Trophoblast cell (in vitro differentiated cells and primary cell): ENCODE measurements at regions not wholly inside any gene's neighbourhood (a gene's known extent, or its start where the extent isn't known, plus 50 kb on each side); places are given as distances from the start of the nearest gene placed in this dataset.

Experiments used
- DNase-seq, 2 donors: peaks; one replicate each; pipeline ENCODE4 v3.0.0-alpha.2; 2016
- H2AFZ ChIP-seq: 2 replicates; pipeline ENCODE4 v1.6.1; 2013; ENCODE audit warnings: low read length, moderate library complexity, mild to moderate bottlenecking; ENCODE audit not compliant: insufficient read depth, poor library complexity
- H2AK5ac ChIP-seq: 2 replicates; pipeline ENCODE4 v1.6.1; 2013; ENCODE audit warnings: mild to moderate bottlenecking, low read length
- H2BK120ac ChIP-seq: 2 replicates; pipeline ENCODE4 v1.6.1; 2013; ENCODE audit warnings: low read length, mild to moderate bottlenecking, moderate library complexity; ENCODE audit not compliant: insufficient read depth, poor library complexity
- H2BK12ac ChIP-seq: 2 replicates; pipeline ENCODE4 v1.6.1; 2013; ENCODE audit warnings: mild to moderate bottlenecking, low read length, moderate library complexity
- H2BK5ac ChIP-seq: 2 replicates; pipeline ENCODE4 v1.6.1; 2013; ENCODE audit warnings: low read length, low read depth, moderate library complexity, mild to moderate bottlenecking; ENCODE audit not compliant: poor library complexity
- H3K14ac ChIP-seq: 2 replicates; pipeline ENCODE4 v1.6.1; 2013; ENCODE audit warnings: mild to moderate bottlenecking, low read length
- H3K18ac ChIP-seq: 2 replicates; pipeline ENCODE4 v1.6.1; 2013; ENCODE audit warnings: mild to moderate bottlenecking, low read length
- H3K23ac ChIP-seq: 2 replicates; pipeline ENCODE4 v1.6.1; 2013; ENCODE audit warnings: low read length
- H3K27ac ChIP-seq: 2 replicates; pipeline ENCODE4 v1.5.1; 2013; ENCODE audit warnings: low read depth, mild to moderate bottlenecking, inconsistent platforms, low read length, moderate library complexity
- H3K27me3 ChIP-seq: 2 replicates; pipeline ENCODE4 v1.6.1; 2013; ENCODE audit warnings: inconsistent platforms, mild to moderate bottlenecking, low read length, moderate library complexity; ENCODE audit not compliant: insufficient read depth
- H3K36me3 ChIP-seq, 2 experiments: 1 replicate in 1 of 2; 2 replicates in 1 of 2; pipeline ENCODE4 v1.6.1; 2013; ENCODE audit warnings: low read length in 2 of 2, mild to moderate bottlenecking in 2 of 2, moderate library complexity in 1 of 2; ENCODE audit not compliant: insufficient read depth in 2 of 2, control insufficient read depth in 1 of 2
- H3K4ac ChIP-seq: 2 replicates; pipeline ENCODE4 v1.6.1; 2013; ENCODE audit warnings: low read depth, mild to moderate bottlenecking, low read length, moderate library complexity
- H3K4me1 ChIP-seq, 2 experiments: 1 replicate in 1 of 2; 2 replicates in 1 of 2; pipeline ENCODE4 v1.6.1; 2013; ENCODE audit warnings: low read length in 2 of 2, mild to moderate bottlenecking in 2 of 2, moderate library complexity in 1 of 2; ENCODE audit not compliant: insufficient read depth in 2 of 2, control insufficient read depth in 1 of 2
- H3K4me2 ChIP-seq: 2 replicates; pipeline ENCODE4 v1.6.1; 2013; ENCODE audit warnings: inconsistent platforms, mild to moderate bottlenecking, low read length, moderate library complexity
- H3K4me3 ChIP-seq: 2 replicates; pipeline ENCODE4 v1.5.1; 2013; ENCODE audit warnings: mild to moderate bottlenecking, low read depth, low read length, inconsistent platforms
- H3K79me1 ChIP-seq: one replicate; pipeline ENCODE4 v1.6.1; 2013; ENCODE audit warnings: low read length
- H3K79me2 ChIP-seq: 2 replicates; pipeline ENCODE4 v1.6.1; 2013; ENCODE audit warnings: low read length, mild to moderate bottlenecking; ENCODE audit not compliant: control insufficient read depth, insufficient read depth, poor library complexity
- H3K9ac ChIP-seq: 2 replicates; pipeline ENCODE4 v1.6.1; 2013; ENCODE audit warnings: mild to moderate bottlenecking, low read length
- H3K9me3 ChIP-seq: 2 replicates; pipeline ENCODE4 v1.6.1; 2013; ENCODE audit warnings: low read depth, mild to moderate bottlenecking, control low read depth, inconsistent platforms, low read length; ENCODE audit not compliant: insufficient read depth
- H4K12ac ChIP-seq: 2 replicates; pipeline ENCODE4 v1.6.1; 2013; ENCODE audit warnings: low read depth, mild to moderate bottlenecking, low read length, moderate library complexity
- H4K8ac ChIP-seq: 2 replicates; pipeline ENCODE4 v1.6.1; 2013; ENCODE audit warnings: low read depth, mild to moderate bottlenecking, low read length, moderate library complexity
- H4K91ac ChIP-seq: one replicate; pipeline ENCODE4 v1.6.1; 2013; ENCODE audit warnings: low read depth, mild to moderate bottlenecking, low read length, moderate library complexity
- WGBS: extraction: QIAGEN DNeasy Blood & Tissue Kit; methylation state at CpG from one replicate; pipeline ENCODE4 v1.1.7; 2013; ENCODE audit warnings: missing lambda C conversion rate; ENCODE audit not compliant: insufficient read length, insufficient coverage; ENCODE audit errors: extremely low coverage; 5-methylcytosine and 5-hydroxymethylcytosine counted together

DNA sequence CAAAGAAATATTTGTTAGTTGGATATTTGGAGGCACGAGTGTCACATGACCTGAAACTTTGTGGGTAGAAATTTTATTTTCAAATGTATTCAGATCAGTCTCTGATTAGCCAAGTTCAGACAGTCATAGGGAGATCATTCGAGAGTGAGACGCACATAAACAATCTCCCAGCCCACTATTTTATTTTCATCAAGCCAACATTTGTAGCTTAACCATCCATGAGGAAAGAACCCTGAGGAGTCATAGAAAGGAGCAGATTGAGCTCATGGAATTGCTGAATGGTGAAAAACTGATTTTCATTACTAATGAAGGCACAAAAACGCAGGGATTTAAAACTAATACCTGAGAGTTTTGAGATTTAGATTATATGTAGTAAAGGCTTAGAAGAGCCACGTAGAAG, 548.7 kb downstream of the NSUN3 start:
- Histone ChIP-seq H3K27ac (no peak overlapping the region), H2BK120ac (no peak overlapping the region), H4K8ac (no peak overlapping the region), H3K4me3 (no peak overlapping the region), H2BK12ac (no peak overlapping the region), H3K4me2 (no peak overlapping the region), H3K9me3 (no peaks in the 10 kb centered on the region), H3K79me2 (no peaks in the 10 kb centered on the region), H2AK5ac (no peak overlapping the region), H3K14ac (no peak overlapping the region), H2AFZ (no peak overlapping the region), H3K18ac (no peak overlapping the region), H4K12ac (no peak overlapping the region), H3K27me3 (no peaks in the 10 kb centered on the region), H3K23ac (no peak overlapping the region), H3K4me1 (no peaks in the 10 kb centered on the region), H3K4ac (no peak overlapping the region), H3K9ac (no peak overlapping the region), H3K36me3 (no peaks in the 10 kb centered on the region), H2BK5ac (no peak overlapping the region), H4K91ac (no peak overlapping the region), H3K79me1 (no peaks in the 10 kb centered on the region)
- no CpG with 5 or more reads among the region's 5 CpGs for WGBS
- DNase-seq = no peak

- Histone ChIP-seq H4K8ac (no peak overlapping the region), H2AFZ (no peak overlapping the region), H2AK5ac (no peak overlapping the region), H2BK120ac (no peak overlapping the region), H3K27me3 (no peaks in the 10 kb centered on the region), H3K9me3 (no peaks in the 10 kb centered on the region), H3K14ac (no peak overlapping the region), H3K4ac (no peak overlapping the region), H3K4me2 (no peak overlapping the region), H3K4me1 (no peaks in the 10 kb centered on the region), H3K4me3 (no peak overlapping the region), H3K27ac (no peak overlapping the region), H3K18ac (no peak overlapping the region), H3K9ac (no peak overlapping the region), H2BK12ac (no peak overlapping the region), H4K12ac (no peak overlapping the region), H4K91ac (no peak overlapping the region), H2BK5ac (no peak overlapping the region), H3K23ac (no peak overlapping the region), H3K79me2 (no peaks in the 10 kb centered on the region), H3K79me1 (no peaks in the 10 kb centered on the region), H3K36me3 (no peaks in the 10 kb centered on the region)
- WGBS = no CpG with 5 or more reads among the region's 1 CpG
- DNase-seq = no peak
Measured at GRCh38 chr3:94612631-94613030, 549.8 kb downstream of the NSUN3 start.

GRCh38 chr3:94614192-94614591, 551.3 kb downstream of the NSUN3 start:
- no peak overlapping the region for H2BK5ac ChIP-seq
- H3K9me3 ChIP-seq = no peaks in the 10 kb centered on the region
- no peak overlapping the region for H2AFZ ChIP-seq
- H3K36me3 ChIP-seq = no peaks in the 10 kb centered on the region
- no peak overlapping the region for H4K91ac ChIP-seq
- H3K4me2 ChIP-seq = no peak overlapping the region
- H3K27ac ChIP-seq = no peak overlapping the region
- DNase-seq = no peak
- no peak overlapping the region for H3K23ac ChIP-seq
- no peak overlapping the region for H4K12ac ChIP-seq
- no peak overlapping the region for H2AK5ac ChIP-seq
- H3K27me3 ChIP-seq = no peaks in the 10 kb centered on the region
- no peaks in the 10 kb centered on the region for H3K79me1 ChIP-seq
- no peak overlapping the region for H2BK120ac ChIP-seq
- no peaks in the 10 kb centered on the region for H3K79me2 ChIP-seq
- no peak overlapping the region for H3K14ac ChIP-seq
- no peak overlapping the region for H3K4me3 ChIP-seq
- no peak overlapping the region for H3K18ac ChIP-seq
- no peaks in the 10 kb centered on the region for H3K4me1 ChIP-seq
- WGBS = no CpG with 5 or more reads among the region's 4 CpGs
- no peak overlapping the region for H3K9ac ChIP-seq
- H3K4ac ChIP-seq = no peak overlapping the region
- no peak overlapping the region for H4K8ac ChIP-seq
- H2BK12ac ChIP-seq = no peak overlapping the region

- no peak overlapping the region for H3K4me3 ChIP-seq
- WGBS = no CpG with 5 or more reads among the region's 2 CpGs
- no peak overlapping the region for H2AFZ ChIP-seq
Measured at GRCh38 chr3:94615275-94616065, 552.6 kb downstream of the NSUN3 start.

More at GRCh38 chr3:94615275-94616065, 552.6 kb downstream of the NSUN3 start:
- no peak overlapping the region for H3K9ac ChIP-seq
- H3K4ac ChIP-seq = no peak overlapping the region
- H3K4me2 ChIP-seq = no peak overlapping the region
- H4K12ac ChIP-seq = no peak overlapping the region
- no peaks in the 10 kb centered on the region for H3K9me3 ChIP-seq
- H3K27ac ChIP-seq = no peak overlapping the region
- no peaks in the 10 kb centered on the region for H3K36me3 ChIP-seq
- no peaks in the 10 kb centered on the region for H3K27me3 ChIP-seq
- no peak overlapping the region for H3K23ac ChIP-seq
- H3K14ac ChIP-seq = no peak overlapping the region
- H3K79me1 ChIP-seq = no peaks in the 10 kb centered on the region
- no peaks in the 10 kb centered on the region for H3K79me2 ChIP-seq
- H2BK5ac ChIP-seq = no peak overlapping the region
- no peaks in the 10 kb centered on the region for H3K4me1 ChIP-seq
- no peak overlapping the region for H3K18ac ChIP-seq
- H2BK120ac ChIP-seq = no peak overlapping the region
- no peak overlapping the region for H4K91ac ChIP-seq
- H4K8ac ChIP-seq = no peak overlapping the region
- no peak overlapping the region for H2BK12ac ChIP-seq
- no peak overlapping the region for H2AK5ac ChIP-seq
- DNase-seq = no peak
